ENCODE measurements at regions not wholly inside any gene's neighbourhood (a gene's known extent, or its start where the extent isn't known, plus 50 kb on each side); places are given as distances from the start of the nearest gene placed in this dataset.

GRCh38 chr13:27673911-27674310, 52.2 kb downstream of the POLR1D start:
- TF ChIP-seq POLR2A (IDR thresholded peaks at IDR 0.05; ENCODE audit: low read depth, low read length) (no peak), SUZ12 (IDR thresholded peaks at IDR 0.05; ENCODE audit: unreplicated experiment) (no peak), EP300 (IDR thresholded peaks at IDR 0.05; ENCODE audit: borderline replicate concordance in 1 of 2, control insufficient read depth in 1 of 2, low read depth in 2 of 2, low read length in 2 of 2) (no peak), ASH2L (IDR thresholded peaks at IDR 0.05; ENCODE audit: borderline replicate concordance, low read depth) (no peak), SIX5 (IDR thresholded peaks at IDR 0.05; ENCODE audit: low read depth, low read length, severe bottlenecking) (no peak), BACH1 (IDR thresholded peaks at IDR 0.05; ENCODE audit: borderline replicate concordance) (no peak), EZH2 (IDR thresholded peaks at IDR 0.05; ENCODE audit: borderline replicate concordance, control insufficient read depth, low read depth, low read length) (no peak), NRF1 (conservative IDR thresholded peaks at IDR 0.05; ENCODE audit: low read depth, low read length) (no peak), TAF1 (IDR thresholded peaks at IDR 0.05; ENCODE audit: borderline replicate concordance, low read depth, low read length) (no peak)
- TF ChIP-seq, protein P1, sequence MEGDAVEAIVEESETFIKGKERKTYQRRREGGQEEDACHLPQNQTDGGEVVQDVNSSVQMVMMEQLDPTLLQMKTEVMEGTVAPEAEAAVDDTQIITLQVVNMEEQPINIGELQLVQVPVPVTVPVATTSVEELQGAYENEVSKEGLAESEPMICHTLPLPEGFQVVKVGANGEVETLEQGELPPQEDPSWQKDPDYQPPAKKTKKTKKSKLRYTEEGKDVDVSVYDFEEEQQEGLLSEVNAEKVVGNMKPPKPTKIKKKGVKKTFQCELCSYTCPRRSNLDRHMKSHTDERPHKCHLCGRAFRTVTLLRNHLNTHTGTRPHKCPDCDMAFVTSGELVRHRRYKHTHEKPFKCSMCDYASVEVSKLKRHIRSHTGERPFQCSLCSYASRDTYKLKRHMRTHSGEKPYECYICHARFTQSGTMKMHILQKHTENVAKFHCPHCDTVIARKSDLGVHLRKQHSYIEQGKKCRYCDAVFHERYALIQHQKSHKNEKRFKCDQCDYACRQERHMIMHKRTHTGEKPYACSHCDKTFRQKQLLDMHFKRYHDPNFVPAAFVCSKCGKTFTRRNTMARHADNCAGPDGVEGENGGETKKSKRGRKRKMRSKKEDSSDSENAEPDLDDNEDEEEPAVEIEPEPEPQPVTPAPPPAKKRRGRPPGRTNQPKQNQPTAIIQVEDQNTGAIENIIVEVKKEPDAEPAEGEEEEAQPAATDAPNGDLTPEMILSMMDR (IDR thresholded peaks at IDR 0.05 in 2 of 3, conservative IDR thresholded peaks at IDR 0.05 in 1 of 3; ENCODE audit: control insufficient read depth in 2 of 3, extremely low read depth in 1 of 3, insufficient read depth in 1 of 3, low read depth in 3 of 3, low read length in 3 of 3) = no peak
- TF ChIP-seq, protein P2, sequence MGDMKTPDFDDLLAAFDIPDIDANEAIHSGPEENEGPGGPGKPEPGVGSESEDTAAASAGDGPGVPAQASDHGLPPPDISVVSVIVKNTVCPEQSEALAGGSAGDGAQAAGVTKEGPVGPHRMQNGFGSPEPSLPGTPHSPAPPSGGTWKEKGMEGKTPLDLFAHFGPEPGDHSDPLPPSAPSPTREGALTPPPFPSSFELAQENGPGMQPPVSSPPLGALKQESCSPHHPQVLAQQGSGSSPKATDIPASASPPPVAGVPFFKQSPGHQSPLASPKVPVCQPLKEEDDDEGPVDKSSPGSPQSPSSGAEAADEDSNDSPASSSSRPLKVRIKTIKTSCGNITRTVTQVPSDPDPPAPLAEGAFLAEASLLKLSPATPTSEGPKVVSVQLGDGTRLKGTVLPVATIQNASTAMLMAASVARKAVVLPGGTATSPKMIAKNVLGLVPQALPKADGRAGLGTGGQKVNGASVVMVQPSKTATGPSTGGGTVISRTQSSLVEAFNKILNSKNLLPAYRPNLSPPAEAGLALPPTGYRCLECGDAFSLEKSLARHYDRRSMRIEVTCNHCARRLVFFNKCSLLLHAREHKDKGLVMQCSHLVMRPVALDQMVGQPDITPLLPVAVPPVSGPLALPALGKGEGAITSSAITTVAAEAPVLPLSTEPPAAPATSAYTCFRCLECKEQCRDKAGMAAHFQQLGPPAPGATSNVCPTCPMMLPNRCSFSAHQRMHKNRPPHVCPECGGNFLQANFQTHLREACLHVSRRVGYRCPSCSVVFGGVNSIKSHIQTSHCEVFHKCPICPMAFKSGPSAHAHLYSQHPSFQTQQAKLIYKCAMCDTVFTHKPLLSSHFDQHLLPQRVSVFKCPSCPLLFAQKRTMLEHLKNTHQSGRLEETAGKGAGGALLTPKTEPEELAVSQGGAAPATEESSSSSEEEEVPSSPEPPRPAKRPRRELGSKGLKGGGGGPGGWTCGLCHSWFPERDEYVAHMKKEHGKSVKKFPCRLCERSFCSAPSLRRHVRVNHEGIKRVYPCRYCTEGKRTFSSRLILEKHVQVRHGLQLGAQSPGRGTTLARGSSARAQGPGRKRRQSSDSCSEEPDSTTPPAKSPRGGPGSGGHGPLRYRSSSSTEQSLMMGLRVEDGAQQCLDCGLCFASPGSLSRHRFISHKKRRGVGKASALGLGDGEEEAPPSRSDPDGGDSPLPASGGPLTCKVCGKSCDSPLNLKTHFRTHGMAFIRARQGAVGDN (IDR thresholded peaks at IDR 0.05) = no peak

All from GM12878 (cell line).